Adrenal gland (tissue), 5 donors: ENCODE measurements at regions not wholly inside any gene's neighbourhood (a gene's known extent, or its start where the extent isn't known, plus 50 kb on each side); places are given as distances from the start of the nearest gene placed in this dataset.

Experiments
- POLR2A ChIP-seq, 2 donors: fragments of 450-650 bp; IDR thresholded peaks; one replicate each; pipeline ENCODE4 v1.6.1; 2017; ENCODE audit warnings: antibody characterized with exemption in 2 of 2, mild to moderate bottlenecking in 2 of 2, moderate library complexity in 1 of 2
- TF ChIP-seq, protein P1 (sequence below), 6 experiments: fragments of 450-650 bp in 4 of 6; fragments of 200-600 bp in 2 of 6; sonication (generic) in 1 of 6; IDR thresholded peaks; 1 replicate in 5 of 6; 2 replicates in 1 of 6; pipeline versions ENCODE4 v1.5.1 to v1.8.0; 2016 to 2021; ENCODE audit warnings: antibody characterized with exemption in 6 of 6, mild to moderate bottlenecking in 2 of 6, moderate library complexity in 1 of 6
- donor health status: DM: no; HTN: no; CAD: no.

- TF ChIP-seq POLR2A (IDR thresholded peaks at IDR 0.05): no peak
- TF ChIP-seq, protein P1, sequence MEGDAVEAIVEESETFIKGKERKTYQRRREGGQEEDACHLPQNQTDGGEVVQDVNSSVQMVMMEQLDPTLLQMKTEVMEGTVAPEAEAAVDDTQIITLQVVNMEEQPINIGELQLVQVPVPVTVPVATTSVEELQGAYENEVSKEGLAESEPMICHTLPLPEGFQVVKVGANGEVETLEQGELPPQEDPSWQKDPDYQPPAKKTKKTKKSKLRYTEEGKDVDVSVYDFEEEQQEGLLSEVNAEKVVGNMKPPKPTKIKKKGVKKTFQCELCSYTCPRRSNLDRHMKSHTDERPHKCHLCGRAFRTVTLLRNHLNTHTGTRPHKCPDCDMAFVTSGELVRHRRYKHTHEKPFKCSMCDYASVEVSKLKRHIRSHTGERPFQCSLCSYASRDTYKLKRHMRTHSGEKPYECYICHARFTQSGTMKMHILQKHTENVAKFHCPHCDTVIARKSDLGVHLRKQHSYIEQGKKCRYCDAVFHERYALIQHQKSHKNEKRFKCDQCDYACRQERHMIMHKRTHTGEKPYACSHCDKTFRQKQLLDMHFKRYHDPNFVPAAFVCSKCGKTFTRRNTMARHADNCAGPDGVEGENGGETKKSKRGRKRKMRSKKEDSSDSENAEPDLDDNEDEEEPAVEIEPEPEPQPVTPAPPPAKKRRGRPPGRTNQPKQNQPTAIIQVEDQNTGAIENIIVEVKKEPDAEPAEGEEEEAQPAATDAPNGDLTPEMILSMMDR (IDR thresholded peaks at IDR 0.05): no peak
Measured at GRCh38 chr5:73304381-73304780, 131.4 kb downstream of the TMEM174 start.
